H1 (cell line): ENCODE measurements at regions not wholly inside any gene's neighbourhood (a gene's known extent, or its start where the extent isn't known, plus 50 kb on each side); places are given as distances from the start of the nearest gene placed in this dataset.

ENCODE experiments used
- CTCF ChIA-PET: fragments of 300-600 bp; sonication (Branson Sonifier 250); formaldehyde crosslinking; loops from one replicate; lab custom pipeline; 2021; ENCODE audit not compliant: partially characterized antibody; lab: Charles Lee
- POLR2A ChIA-PET: fragments of 300-600 bp; sonication (Branson Sonifier 250); formaldehyde crosslinking; loops from one replicate; lab custom pipeline; 2021; ENCODE audit warnings: inconsistent platforms; ENCODE audit not compliant: partially characterized antibody; lab: Charles Lee
- DNase-seq, 2 experiments: peaks; one replicate each; pipeline versions ENCODE4 v3.0.0 to v3.0.0-alpha.2; 2010 to 2022; ENCODE audit warnings: low spot score in 2 of 2, low read depth in 1 of 2, mixed read lengths in 1 of 2
- FAIRE-seq: peaks from 2 replicates; lab custom pipeline; 2011; peaks lifted over from hg19 to GRCh38; lab: Jason Lieb, UNC
- H2AFZ ChIP-seq: 2 replicates; pipeline ENCODE4 v1.8.1; 2012; ENCODE audit warnings: low read length, inconsistent platforms
- H2AK5ac ChIP-seq: 2 replicates; pipeline ENCODE4 v1.6.1; 2013; ENCODE audit warnings: low read depth, low read length
- H2BK120ac ChIP-seq: replicated peaks from 2 replicates; pipeline ENCODE3; 2013; ENCODE audit warnings: low read depth, low read length, inconsistent platforms
- H2BK12ac ChIP-seq: 2 replicates; pipeline ENCODE4 v1.6.1; 2013; ENCODE audit warnings: low read depth, low read length
- H2BK15ac ChIP-seq: 2 replicates; pipeline ENCODE4 v1.6.1; 2013; ENCODE audit warnings: low read length
- H2BK20ac ChIP-seq: 2 replicates; pipeline ENCODE4 v1.6.1; 2013; ENCODE audit warnings: low read length
- H2BK5ac ChIP-seq: 2 replicates; pipeline ENCODE4 v1.6.1; 2013; ENCODE audit warnings: low read depth, low read length
- H3K14ac ChIP-seq: 2 replicates; pipeline ENCODE4 v1.6.1; 2013; ENCODE audit warnings: inconsistent platforms; ENCODE audit not compliant: insufficient read length
- H3K18ac ChIP-seq: 2 replicates; pipeline ENCODE4 v1.6.1; 2013; ENCODE audit warnings: low read length; ENCODE audit errors: extremely low read depth
- H3K23ac ChIP-seq: 2 replicates; pipeline ENCODE4 v1.6.1; 2013; ENCODE audit warnings: inconsistent platforms; ENCODE audit not compliant: insufficient read length
- H3K23me2 ChIP-seq: 2 replicates; pipeline ENCODE4 v1.6.1; 2013; ENCODE audit warnings: low read depth, low read length
- H3K27ac ChIP-seq: 2 replicates; pipeline ENCODE4 v1.6.1; 2011; ENCODE audit warnings: low read depth, low read length, inconsistent platforms
- H3K27me3 ChIP-seq, 4 experiments: replicated peaks in 1 of 4; 1 replicate in 1 of 4; 2 replicates in 3 of 4; pipeline versions ENCODE4 v1.6.1 to v1.8.1; 2011 to 2013; ENCODE audit warnings: low read length in 3 of 4, mild to moderate bottlenecking in 3 of 4, inconsistent platforms in 2 of 4, mixed read lengths in 2 of 4, moderate library complexity in 1 of 4; ENCODE audit not compliant: control insufficient read depth in 3 of 4, insufficient read depth in 3 of 4; ENCODE audit errors: extremely low read depth in 1 of 4
- H3K36me3 ChIP-seq, 4 experiments: 2 replicates each; pipeline versions ENCODE4 v1.6.1 to v1.8.1; 2011 to 2013; ENCODE audit warnings: mild to moderate bottlenecking in 4 of 4, low read length in 3 of 4, moderate library complexity in 2 of 4, control low read depth in 1 of 4, inconsistent platforms in 1 of 4; ENCODE audit not compliant: insufficient read depth in 4 of 4, control insufficient read depth in 2 of 4
- H3K4ac ChIP-seq: replicated peaks from 2 replicates; pipeline ENCODE3; 2013; ENCODE audit warnings: low read length, low read depth, mixed read lengths, inconsistent platforms; ENCODE audit not compliant: insufficient read length
- H3K4me1 ChIP-seq, 4 experiments: replicated peaks in 1 of 4; 1 replicate in 1 of 4; 2 replicates in 3 of 4; pipeline versions ENCODE4 v1.6.1 to v1.8.1; 2011 to 2013; ENCODE audit warnings: low read length in 3 of 4, inconsistent platforms in 2 of 4, mixed read lengths in 1 of 4; ENCODE audit not compliant: insufficient read depth in 4 of 4, control insufficient read depth in 3 of 4
- H3K4me2 ChIP-seq, 2 experiments: 2 replicates each; pipeline versions ENCODE4 v1.6.1 to v1.8.1; 2011 to 2013; ENCODE audit warnings: low read depth in 2 of 2, low read length in 2 of 2, control low read depth in 1 of 2, inconsistent platforms in 1 of 2, mild to moderate bottlenecking in 1 of 2; ENCODE audit not compliant: insufficient read depth in 1 of 2
- H3K4me3 ChIP-seq, 4 experiments: fragments of 200-600, 300-600 bp in 1 of 4; sonication (generic), shearing (Covaris generic), sonication (Bioruptor Twin) in 1 of 4; 2 replicates each; pipeline versions ENCODE4 v1.5.1 to v1.8.1; 2011 to 2016; ENCODE audit warnings: low read length in 4 of 4, low read depth in 3 of 4, control low read depth in 2 of 4, inconsistent platforms in 2 of 4, mild to moderate bottlenecking in 2 of 4, mixed read lengths in 1 of 4, moderate library complexity in 1 of 4; ENCODE audit not compliant: insufficient read depth in 2 of 4; ENCODE audit errors: extremely low read depth in 1 of 4
- H3K56ac ChIP-seq: replicated peaks from 2 replicates; pipeline ENCODE3; 2013; ENCODE audit warnings: low read depth, mild to moderate bottlenecking, mixed read lengths, low read length, inconsistent platforms; ENCODE audit not compliant: insufficient read length
- H3K79me1 ChIP-seq: 2 replicates; pipeline ENCODE4 v1.6.1; 2013; ENCODE audit warnings: low read depth, low read length, control low read depth
- H3K79me2 ChIP-seq, 2 experiments: 2 replicates each; pipeline versions ENCODE4 v1.6.1 to v1.8.1; 2012 to 2013; ENCODE audit warnings: low read length in 2 of 2, mild to moderate bottlenecking in 2 of 2, inconsistent platforms in 1 of 2; ENCODE audit not compliant: insufficient read depth in 2 of 2, control insufficient read depth in 1 of 2
- H3K9ac ChIP-seq, 4 experiments: replicated peaks in 1 of 4; 1 replicate in 1 of 4; 2 replicates in 3 of 4; pipeline versions ENCODE4 v1.6.1 to v1.8.1; 2011 to 2013; ENCODE audit warnings: low read depth in 3 of 4, low read length in 3 of 4, control low read depth in 2 of 4, mild to moderate bottlenecking in 2 of 4, moderate library complexity in 2 of 4, inconsistent platforms in 1 of 4; ENCODE audit errors: extremely low read depth in 1 of 4
- H3K9me3 ChIP-seq, 2 experiments: 2 replicates each; pipeline versions ENCODE4 v1.6.1 to v1.8.1; 2012 to 2013; ENCODE audit warnings: mild to moderate bottlenecking in 2 of 2, moderate library complexity in 2 of 2, control low read depth in 1 of 2, inconsistent platforms in 1 of 2, low read depth in 1 of 2, low read length in 1 of 2, mixed read lengths in 1 of 2; ENCODE audit not compliant: insufficient read depth in 2 of 2
- H4K20me1 ChIP-seq, 2 experiments: replicated peaks in 1 of 2; 2 replicates each; pipeline versions ENCODE3 to v1.8.1; 2011 to 2013; ENCODE audit warnings: inconsistent platforms in 2 of 2, low read length in 2 of 2, mild to moderate bottlenecking in 1 of 2; ENCODE audit not compliant: insufficient read depth in 2 of 2, control insufficient read depth in 1 of 2
- H4K5ac ChIP-seq: 2 replicates; pipeline ENCODE4 v1.6.1; 2013; ENCODE audit warnings: low read length, low read depth, mixed read lengths, inconsistent platforms; ENCODE audit not compliant: insufficient read length
- H4K8ac ChIP-seq: 2 replicates; pipeline ENCODE4 v1.8.0; 2013; ENCODE audit warnings: mild to moderate bottlenecking, moderate library complexity, low read length, inconsistent platforms; ENCODE audit not compliant: insufficient read depth; ENCODE audit errors: extremely low read depth
- H4K91ac ChIP-seq: replicated peaks from 2 replicates; pipeline ENCODE3; 2013; ENCODE audit warnings: low read length, mixed read lengths, inconsistent platforms; ENCODE audit not compliant: insufficient read length
- ATF3 ChIP-seq: IDR thresholded peaks from 2 replicates; pipeline ENCODE4 v1.6.1; 2011; ENCODE audit warnings: low read depth, mild to moderate bottlenecking, low read length; ENCODE audit not compliant: insufficient read depth
- BCL11A ChIP-seq, 2 experiments: IDR thresholded peaks; one replicate each; pipeline ENCODE4 v1.6.1; 2011; ENCODE audit warnings: low read depth in 2 of 2, low read length in 2 of 2, mild to moderate bottlenecking in 2 of 2
- EGR1 ChIP-seq: IDR thresholded peaks from 2 replicates; pipeline ENCODE4 v1.6.1; 2011; ENCODE audit warnings: low read depth, low read length, borderline replicate concordance
- EZH2 ChIP-seq: fragments of 200-600 bp; sonication (generic); IDR thresholded peaks from 2 replicates; pipeline ENCODE4 v1.7.1; 2012; ENCODE audit warnings: low read depth, mild to moderate bottlenecking, moderate library complexity, low read length, inconsistent platforms; ENCODE audit not compliant: severe bottlenecking
- KDM4A ChIP-seq: IDR thresholded peaks from one replicate; pipeline ENCODE4 v1.7.1; 2012; ENCODE audit warnings: low read depth, mild to moderate bottlenecking, moderate library complexity, low read length, inconsistent platforms; ENCODE audit not compliant: severe bottlenecking
- POLR2A ChIP-seq, 2 experiments: IDR thresholded peaks; 1 replicate in 1 of 2; 2 replicates in 1 of 2; pipeline ENCODE4 v1.6.1; 2011; ENCODE audit warnings: low read depth in 2 of 2, low read length in 2 of 2, mild to moderate bottlenecking in 2 of 2; ENCODE audit errors: control extremely low read depth in 1 of 2
- POU5F1 ChIP-seq: IDR thresholded peaks from 2 replicates; pipeline ENCODE4 v1.6.1; 2011; ENCODE audit warnings: low read depth, mild to moderate bottlenecking, low read length, moderate library complexity
- RAD21 ChIP-seq, 2 experiments: IDR thresholded peaks in 1 of 2; conservative IDR thresholded peaks in 1 of 2; 2 replicates each; pipeline ENCODE4 v1.6.1; 2011; ENCODE audit warnings: low read depth in 2 of 2, low read length in 2 of 2, improper control_type of control experiment in 1 of 2, inconsistent platforms in 1 of 2, mild to moderate bottlenecking in 1 of 2, moderate library complexity in 1 of 2
- SAP30 ChIP-seq: fragments of 300-600 bp; sonication (generic); IDR thresholded peaks from 2 replicates; pipeline ENCODE4 v1.7.1; 2012; ENCODE audit warnings: low read length, moderate library complexity, mild to moderate bottlenecking, inconsistent platforms; ENCODE audit not compliant: insufficient read depth, insufficient replicate concordance
- SP1 ChIP-seq: IDR thresholded peaks from 2 replicates; pipeline ENCODE4 v1.6.1; 2011; ENCODE audit warnings: low read depth, low read length
- SP2 ChIP-seq: IDR thresholded peaks from 2 replicates; pipeline ENCODE4 v1.6.1; 2012; ENCODE audit warnings: mild to moderate bottlenecking, low read length, inconsistent platforms
- SUZ12 ChIP-seq: fragments of 200-600 bp; sonication (generic); IDR thresholded peaks from 2 replicates; pipeline ENCODE4 v1.6.1; 2012; ENCODE audit warnings: mild to moderate bottlenecking, inconsistent platforms, low read length, moderate library complexity, mixed read lengths
- TAF1 ChIP-seq: IDR thresholded peaks from 2 replicates; pipeline ENCODE4 v1.6.1; 2011; ENCODE audit warnings: mild to moderate bottlenecking, low read depth, low read length
- TBP ChIP-seq: IDR thresholded peaks from 2 replicates; pipeline ENCODE4 v1.6.1; 2011; ENCODE audit warnings: low read depth, low read length, improper control_type of control experiment
- TEAD4 ChIP-seq: IDR thresholded peaks from 2 replicates; pipeline ENCODE4 v1.6.1; 2012; ENCODE audit warnings: low read depth, low read length, inconsistent platforms, mixed read lengths

- FAIRE-seq: no peak
- H3K18ac ChIP-seq: no peak overlapping the region
- CTCF ChIA-PET: interaction anchor here (0.6 kb wide), 1 partner anchor 163 kb away, joined by 4 read pairs; no protein-coding TSS in a partner anchor
These were observed 285.8 kb downstream of the HTR1B start for GRCh38 chr6:77177470-77177869.

More at GRCh38 chr6:77177470-77177869, 285.8 kb downstream of the HTR1B start:
- no peak overlapping the region for H3K4ac ChIP-seq
- H4K91ac ChIP-seq: no peak overlapping the region
- H2BK20ac ChIP-seq: no peak overlapping the region
- H4K20me1 ChIP-seq: no peaks in the 10 kb centered on the region
- H2BK15ac ChIP-seq: no peak overlapping the region
- H3K27ac ChIP-seq: no peak overlapping the region
- no peak overlapping the region for H2BK5ac ChIP-seq
- no peaks in the 10 kb centered on the region for H3K79me1 ChIP-seq
- no peak overlapping the region for H4K8ac ChIP-seq
- TF ChIP-seq SP1 (no peak), TEAD4 (no peak), BCL11A (IDR thresholded peaks at IDR 0.05; ENCODE audit: low read depth in 2 of 2, low read length in 2 of 2) (no peak), KDM4A (no peak), EGR1 (no peak), SAP30 (no peak), POU5F1 (no peak), SUZ12 (no peak), TBP (no peak), EZH2 (no peak), TAF1 (no peak), SP2 (no peak), ATF3 (no peak), RAD21 (IDR thresholded peaks at IDR 0.05 in 1 of 2, conservative IDR thresholded peaks at IDR 0.05 in 1 of 2; ENCODE audit: low read depth in 2 of 2, low read length in 2 of 2) (no peak), POLR2A (IDR thresholded peaks at IDR 0.05; ENCODE audit: control extremely low read depth in 1 of 2, low read depth in 2 of 2, low read length in 2 of 2) (no peak)
- H3K79me2 ChIP-seq: no peaks in the 10 kb centered on the region
- H2BK120ac ChIP-seq: no peak overlapping the region
- no peak overlapping the region for H3K4me2 ChIP-seq
- H2AFZ ChIP-seq: no peak overlapping the region
- no peak overlapping the region for H4K5ac ChIP-seq
- no peak overlapping the region for H3K9ac ChIP-seq
- no peaks in the 10 kb centered on the region for H3K9me3 ChIP-seq
- no peak overlapping the region for H3K56ac ChIP-seq
- no peak overlapping the region for H3K23ac ChIP-seq
- no peaks in the 10 kb centered on the region for H3K27me3 ChIP-seq
- H3K23me2 ChIP-seq: no peaks in the 10 kb centered on the region
- H3K14ac ChIP-seq: no peak overlapping the region
- H2BK12ac ChIP-seq: no peak overlapping the region
- no peak overlapping the region for H3K4me3 ChIP-seq
- no peak overlapping the region for H2AK5ac ChIP-seq
- DNase-seq: no peak
- no peaks in the 10 kb centered on the region for H3K36me3 ChIP-seq
- 0 out of 7 replicates have a peak, but pooled peaks cover 0 to 3% (median 0%) of the 10 kb centered on the region in 4 experiments for H3K4me1 ChIP-seq
- POLR2A ChIA-PET: no interaction called here
